ENCODE measurements at regions not wholly inside any gene's neighbourhood (a gene's known extent, or its start where the extent isn't known, plus 50 kb on each side); places are given as distances from the start of the nearest gene placed in this dataset.

GRCh38 chr5:8057769-8058168 lies 188.8 kb downstream of the MTRR start:
- Histone ChIP-seq H3K4me1 (no peaks in the 10 kb centered on the region), H3K36me3 (no peaks in the 10 kb centered on the region), H3K4me3 (ENCODE audit: low read depth, low read length) (no peak overlapping the region), H3K27me3 (no peaks in the 10 kb centered on the region), H3K9me3 (no peaks in the 10 kb centered on the region)
- DNase-seq, result no peak
- TF ChIP-seq, protein P1, sequence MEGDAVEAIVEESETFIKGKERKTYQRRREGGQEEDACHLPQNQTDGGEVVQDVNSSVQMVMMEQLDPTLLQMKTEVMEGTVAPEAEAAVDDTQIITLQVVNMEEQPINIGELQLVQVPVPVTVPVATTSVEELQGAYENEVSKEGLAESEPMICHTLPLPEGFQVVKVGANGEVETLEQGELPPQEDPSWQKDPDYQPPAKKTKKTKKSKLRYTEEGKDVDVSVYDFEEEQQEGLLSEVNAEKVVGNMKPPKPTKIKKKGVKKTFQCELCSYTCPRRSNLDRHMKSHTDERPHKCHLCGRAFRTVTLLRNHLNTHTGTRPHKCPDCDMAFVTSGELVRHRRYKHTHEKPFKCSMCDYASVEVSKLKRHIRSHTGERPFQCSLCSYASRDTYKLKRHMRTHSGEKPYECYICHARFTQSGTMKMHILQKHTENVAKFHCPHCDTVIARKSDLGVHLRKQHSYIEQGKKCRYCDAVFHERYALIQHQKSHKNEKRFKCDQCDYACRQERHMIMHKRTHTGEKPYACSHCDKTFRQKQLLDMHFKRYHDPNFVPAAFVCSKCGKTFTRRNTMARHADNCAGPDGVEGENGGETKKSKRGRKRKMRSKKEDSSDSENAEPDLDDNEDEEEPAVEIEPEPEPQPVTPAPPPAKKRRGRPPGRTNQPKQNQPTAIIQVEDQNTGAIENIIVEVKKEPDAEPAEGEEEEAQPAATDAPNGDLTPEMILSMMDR (IDR thresholded peaks at IDR 0.05; ENCODE audit: low read depth, low read length), result no peak

- Histone ChIP-seq H3K4me3 (ENCODE audit: low read depth, low read length) (no peak overlapping the region), H3K4me1 (no peaks in the 10 kb centered on the region), H3K27me3 (no peaks in the 10 kb centered on the region), H3K9me3 (no peaks in the 10 kb centered on the region), H3K36me3 (no peaks in the 10 kb centered on the region)
- TF ChIP-seq, protein P1 (IDR thresholded peaks at IDR 0.05; ENCODE audit: low read depth, low read length), result no peak
- DNase-seq, result no peak
These were observed 189.8 kb downstream of the MTRR start for GRCh38 chr5:8058616-8059190.

DNA sequence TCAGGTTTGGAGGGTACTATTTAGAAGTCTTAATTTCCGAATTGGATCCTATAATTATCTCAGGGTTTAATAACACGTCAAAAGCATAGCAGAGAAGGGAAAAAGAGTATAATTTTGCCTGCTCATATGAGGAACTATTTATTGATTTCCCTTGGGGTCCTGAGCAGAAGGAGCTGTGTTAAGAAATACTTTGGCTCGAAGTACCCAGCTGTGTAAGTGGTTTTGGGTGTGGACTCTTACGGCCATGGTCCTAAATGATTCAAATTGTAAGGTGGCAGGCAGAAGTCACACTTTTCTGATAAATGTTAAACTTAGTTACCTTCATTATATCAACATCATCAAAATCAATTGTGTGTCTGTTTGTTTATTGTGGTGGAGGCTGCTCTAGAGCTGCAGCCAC lies 190.4 kb downstream of the MTRR start:
- Histone ChIP-seq H3K9me3 (no peaks in the 10 kb centered on the region), H3K4me3 (ENCODE audit: low read depth, low read length) (no peak overlapping the region), H3K36me3 (no peaks in the 10 kb centered on the region), H3K27me3 (no peaks in the 10 kb centered on the region), H3K4me1 (no peaks in the 10 kb centered on the region)
- TF ChIP-seq, protein P1 (IDR thresholded peaks at IDR 0.05; ENCODE audit: low read depth, low read length), result no peak
- no peak for DNase-seq

DNA sequence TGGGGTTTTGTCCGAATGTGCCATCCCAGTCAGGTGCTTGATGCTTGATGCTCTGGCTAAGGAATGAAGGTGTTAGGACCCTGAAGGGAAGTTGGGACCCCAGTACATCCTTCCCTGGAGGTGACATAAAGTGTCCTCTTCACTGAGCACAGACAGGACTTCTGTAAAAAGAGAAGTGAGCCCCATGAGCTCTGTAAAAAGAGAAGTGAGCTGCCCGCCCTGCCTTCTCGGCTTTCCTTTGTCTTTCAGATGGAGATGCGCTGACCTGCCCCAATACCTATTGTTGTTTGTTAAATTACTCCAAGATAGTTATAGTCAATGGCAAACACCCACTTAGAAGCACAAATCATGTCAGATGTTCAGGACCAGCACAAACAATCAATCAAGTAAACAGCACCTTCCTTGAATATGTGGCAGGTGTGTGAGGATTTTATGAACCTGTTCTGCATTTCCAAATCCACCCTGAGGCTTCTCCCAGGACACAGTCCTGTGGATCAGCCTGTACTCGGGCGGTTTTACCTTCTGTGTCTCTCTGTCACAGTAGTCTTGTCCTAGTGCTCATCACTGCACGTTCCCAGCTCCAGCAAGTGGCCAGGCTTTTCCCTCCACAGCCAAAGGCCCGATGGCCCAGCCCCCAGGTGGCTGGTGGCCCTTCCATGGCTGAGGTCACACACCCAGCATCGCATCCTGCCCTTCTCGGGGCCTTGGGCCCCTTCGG lies 191.4 kb downstream of the MTRR start:
- no peaks in the 10 kb centered on the region for H3K36me3 ChIP-seq
- no peak for DNase-seq
- H3K4me1 ChIP-seq, result no peaks in the 10 kb centered on the region
- TF ChIP-seq, protein P1 (IDR thresholded peaks at IDR 0.05; ENCODE audit: low read depth, low read length), result no peak
- no peaks in the 10 kb centered on the region for H3K27me3 ChIP-seq
- H3K9me3 ChIP-seq, result no peaks in the 10 kb centered on the region
- H3K4me3 ChIP-seq (ENCODE audit: low read depth, low read length), result no peak overlapping the region

GRCh38 chr5:8060953-8061429 lies 192.0 kb downstream of the MTRR start:
- no peak overlapping the region for H3K4me3 ChIP-seq (ENCODE audit: low read depth, low read length)
- TF ChIP-seq, protein P1 (IDR thresholded peaks at IDR 0.05; ENCODE audit: low read depth, low read length), result no peak
- no peaks in the 10 kb centered on the region for H3K4me1 ChIP-seq
- H3K9me3 ChIP-seq, result no peaks in the 10 kb centered on the region
- no peaks in the 10 kb centered on the region for H3K36me3 ChIP-seq
- no peak for DNase-seq
- H3K27me3 ChIP-seq, result no peaks in the 10 kb centered on the region

DNA sequence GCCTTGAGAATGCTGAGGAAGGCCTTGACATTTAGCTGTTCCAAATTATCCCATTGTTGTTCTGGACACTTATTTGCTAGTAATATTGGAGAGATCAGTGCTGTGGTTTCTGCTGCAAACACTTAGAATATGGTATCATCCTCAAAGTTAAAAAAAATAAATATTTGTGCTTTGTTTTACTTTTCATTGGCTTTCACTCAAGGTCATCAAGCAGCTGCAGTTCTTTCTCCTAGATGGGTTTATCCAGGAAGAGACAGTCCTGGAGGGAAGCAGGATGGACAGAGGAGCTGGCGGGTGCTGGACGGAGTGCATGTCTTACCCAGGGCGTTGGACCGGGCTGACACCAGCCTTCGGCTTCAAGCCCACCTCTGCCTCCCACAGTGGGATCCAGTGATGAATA lies 193.6 kb downstream of the MTRR start:
- H3K4me1 ChIP-seq, result no peaks in the 10 kb centered on the region
- no peaks in the 10 kb centered on the region for H3K36me3 ChIP-seq
- no peaks in the 10 kb centered on the region for H3K9me3 ChIP-seq
- no peaks in the 10 kb centered on the region for H3K27me3 ChIP-seq
- TF ChIP-seq, protein P1 (IDR thresholded peaks at IDR 0.05; ENCODE audit: low read depth, low read length), result no peak
- DNase-seq, result no peak
- H3K4me3 ChIP-seq (ENCODE audit: low read depth, low read length), result no peak overlapping the region
